ENCODE measurements at regions not wholly inside any gene's neighbourhood (a gene's known extent, or its start where the extent isn't known, plus 50 kb on each side); places are given as distances from the start of the nearest gene placed in this dataset.
"Not testable (repeated sequence)": the region's sequence is repeated elsewhere in the genome, so short reads cannot be mapped to it uniquely, and the experiment has no call there.

GRCh38 chr16:29231244-29231643 lies 175.3 kb downstream of the NPIPB11 start:
- no peak for DNase-seq

GRCh38 chr16:29230671-29231096 lies 175.8 kb downstream of the NPIPB11 start:
- no peak for DNase-seq

GRCh38 chr16:29230006-29230668 lies 176.4 kb downstream of the NPIPB11 start:
- not testable (repeated sequence) for DNase-seq

- not testable (repeated sequence) for DNase-seq
These were observed 176.9 kb downstream of the NPIPB11 start for GRCh38 chr16:29229616-29230005.

GRCh38 chr16:29228664-29229611 lies 177.6 kb downstream of the NPIPB11 start:
- DNase-seq = not testable (repeated sequence)

- peak; percentile 7 for DNase-seq
These were observed 178.5 kb downstream of the NPIPB11 start for GRCh38 chr16:29227751-29228663.

- DNase-seq = no peak
These were observed 179.7 kb downstream of the NPIPB11 start for GRCh38 chr16:29226782-29227181.

GRCh38 chr16:29224675-29225074 lies 181.8 kb downstream of the NPIPB11 start:
- not testable (repeated sequence) for DNase-seq

GRCh38 chr16:29222615-29223014 lies 183.9 kb downstream of the NPIPB11 start:
- DNase-seq = not testable (repeated sequence)

- not testable (repeated sequence) for DNase-seq
These were observed 184.5 kb downstream of the NPIPB11 start for GRCh38 chr16:29222008-29222407.

GRCh38 chr16:29221281-29221955 lies 185.1 kb downstream of the NPIPB11 start:
- not testable (repeated sequence) for DNase-seq

GRCh38 chr16:29220647-29221191 lies 185.8 kb downstream of the NPIPB11 start:
- not testable (repeated sequence) for DNase-seq

GRCh38 chr16:29219966-29220646 lies 186.4 kb downstream of the NPIPB11 start:
- DNase-seq = not testable (repeated sequence)

- DNase-seq = not testable (repeated sequence)
These were observed 186.9 kb downstream of the NPIPB11 start for GRCh38 chr16:29219562-29219961.

- not testable (repeated sequence) for DNase-seq
These were observed 187.9 kb downstream of the NPIPB11 start for GRCh38 chr16:29218649-29219048.

- DNase-seq = not testable (repeated sequence)
These were observed 188.3 kb downstream of the NPIPB11 start for GRCh38 chr16:29218171-29218570.

- not testable (repeated sequence) for DNase-seq
These were observed 188.8 kb downstream of the NPIPB11 start for GRCh38 chr16:29217752-29218126.

- DNase-seq = not testable (repeated sequence)
These were observed 189.3 kb downstream of the NPIPB11 start for GRCh38 chr16:29217104-29217751.

- DNase-seq = not testable (repeated sequence)
These were observed 192.7 kb downstream of the NPIPB11 start for GRCh38 chr16:29213770-29214169.

GRCh38 chr16:29213251-29213650 lies 193.3 kb downstream of the NPIPB11 start:
- not testable (repeated sequence) for DNase-seq

Measured in NCI-H1417 treated with DMSO at 0.1 percent for 48 hours (cell line).